Urinary bladder (tissue), 3 donors: ENCODE measurements at regions not wholly inside any gene's neighbourhood (a gene's known extent, or its start where the extent isn't known, plus 50 kb on each side); places are given as distances from the start of the nearest gene placed in this dataset.

ENCODE experiments used
- DNase-seq: peaks from one replicate; pipeline ENCODE4 v3.0.0-alpha.2; 2015; ENCODE audit errors: extremely low spot score
- H3K27ac ChIP-seq: one replicate; pipeline ENCODE4 v1.5.1; 2013; ENCODE audit warnings: low read depth, mild to moderate bottlenecking, moderate library complexity
- H3K36me3 ChIP-seq: one replicate; pipeline ENCODE4 v1.6.1; 2013; ENCODE audit warnings: mild to moderate bottlenecking, moderate library complexity; ENCODE audit not compliant: insufficient read depth
- H3K4me1 ChIP-seq: one replicate; pipeline ENCODE4 v1.6.1; 2013; ENCODE audit warnings: mild to moderate bottlenecking, moderate library complexity; ENCODE audit not compliant: insufficient read depth
- H3K4me3 ChIP-seq: one replicate; pipeline ENCODE4 v1.5.1; 2013; ENCODE audit warnings: low read depth, low read length
- WGBS: extraction: QIAGEN DNeasy Blood & Tissue Kit; methylation state at CpG from one replicate; pipeline ENCODE4 v1.1.7; 2013; 5-methylcytosine and 5-hydroxymethylcytosine counted together
- donor health status: healthy with polysubstance abuse.
- donor health status: healthy.

GRCh38 chr6:146950351-146950835 is 253.8 kb upstream of the STXBP5 start:
- H3K4me3 ChIP-seq = no peak overlapping the region
- WGBS = 68% methylated on average over 7 of the region's 7 CpGs
- no peaks in the 10 kb centered on the region for H3K4me1 ChIP-seq
- no peak for DNase-seq
- no peaks in the 10 kb centered on the region for H3K36me3 ChIP-seq
- H3K27ac ChIP-seq = no peak overlapping the region

- no peak for DNase-seq
Measured at GRCh38 chr6:146955570-146955969, 248.6 kb upstream of the STXBP5 start.

GRCh38 chr6:146957181-146958093 is 246.8 kb upstream of the STXBP5 start:
- no peaks in the 10 kb centered on the region for H3K36me3 ChIP-seq
- H3K4me3 ChIP-seq = no peak overlapping the region
- H3K4me1 ChIP-seq = no peaks in the 10 kb centered on the region
- WGBS = 65% methylated on average over 5 of the region's 5 CpGs
- no peak for DNase-seq
- no peak overlapping the region for H3K27ac ChIP-seq

More at GRCh38 chr6:146955570-146955969, 248.6 kb upstream of the STXBP5 start:
- Histone ChIP-seq H3K4me1 (no peaks in the 10 kb centered on the region), H3K27ac (no peak overlapping the region), H3K4me3 (no peak overlapping the region), H3K36me3 (no peaks in the 10 kb centered on the region)

GRCh38 chr6:146961831-146962230 is 242.4 kb upstream of the STXBP5 start:
- Histone ChIP-seq H3K36me3 (no peaks in the 10 kb centered on the region), H3K4me3 (no peak overlapping the region), H3K27ac (no peak overlapping the region), H3K4me1 (no peaks in the 10 kb centered on the region)
- 92% methylated on average over 1 of the region's 1 CpG for WGBS
- no peak for DNase-seq

- H3K4me1 ChIP-seq = no peaks in the 10 kb centered on the region
- 63% methylated on average over 2 of the region's 2 CpGs for WGBS
- no peaks in the 10 kb centered on the region for H3K36me3 ChIP-seq
- H3K4me3 ChIP-seq = no peak overlapping the region
- no peak overlapping the region for H3K27ac ChIP-seq
- DNase-seq = no peak
Measured at GRCh38 chr6:146962329-146962728, 241.9 kb upstream of the STXBP5 start.

- Histone ChIP-seq H3K4me3 (no peak overlapping the region), H3K4me1 (no peaks in the 10 kb centered on the region), H3K27ac (no peak overlapping the region), H3K36me3 (no peaks in the 10 kb centered on the region)
- 95% methylated on average over 1 of the region's 1 CpG for WGBS
- DNase-seq = no peak
Measured at GRCh38 chr6:146965110-146965689, 239.0 kb upstream of the STXBP5 start.

GRCh38 chr6:146968041-146968760 is 236.0 kb upstream of the STXBP5 start:
- WGBS = 42% methylated on average over 4 of the region's 4 CpGs
- Histone ChIP-seq H3K4me1 (no peaks in the 10 kb centered on the region), H3K36me3 (no peaks in the 10 kb centered on the region), H3K4me3 (no peak overlapping the region), H3K27ac (no peak overlapping the region)
- DNase-seq = no peak

- H3K4me1 ChIP-seq = no peaks in the 10 kb centered on the region
- WGBS = 83% methylated on average over 6 of the region's 6 CpGs
- H3K36me3 ChIP-seq = no peaks in the 10 kb centered on the region
- no peak overlapping the region for H3K27ac ChIP-seq
- H3K4me3 ChIP-seq = no peak overlapping the region
- no peak for DNase-seq
Measured at GRCh38 chr6:146972546-146972945, 231.7 kb upstream of the STXBP5 start.

- Histone ChIP-seq H3K27ac (no peak overlapping the region), H3K36me3 (no peaks in the 10 kb centered on the region), H3K4me3 (no peak overlapping the region), H3K4me1 (no peaks in the 10 kb centered on the region)
- 43% methylated on average over 3 of the region's 3 CpGs for WGBS
- DNase-seq = no peak
Measured at GRCh38 chr6:146974351-146974750, 229.9 kb upstream of the STXBP5 start.

GRCh38 chr6:146975093-146975492 is 229.1 kb upstream of the STXBP5 start:
- Histone ChIP-seq H3K4me1 (no peaks in the 10 kb centered on the region), H3K4me3 (no peak overlapping the region), H3K36me3 (no peaks in the 10 kb centered on the region), H3K27ac (no peak overlapping the region)
- WGBS = 64% methylated on average over 3 of the region's 3 CpGs
- DNase-seq = no peak

- H3K27ac ChIP-seq = no peak overlapping the region
- DNase-seq = no peak
- no peaks in the 10 kb centered on the region for H3K36me3 ChIP-seq
- H3K4me1 ChIP-seq = no peaks in the 10 kb centered on the region
- WGBS = 88% methylated on average over 4 of the region's 4 CpGs
- H3K4me3 ChIP-seq = no peak overlapping the region
Measured at GRCh38 chr6:146980900-146981329, 223.3 kb upstream of the STXBP5 start.

- DNase-seq = no peak
- no peaks in the 10 kb centered on the region for H3K36me3 ChIP-seq
- 78% methylated on average over 3 of the region's 3 CpGs for WGBS
Measured at GRCh38 chr6:146981981-146982380, 222.2 kb upstream of the STXBP5 start.

GRCh38 chr6:146984251-146984924 is 219.8 kb upstream of the STXBP5 start:
- Histone ChIP-seq H3K4me3 (no peak overlapping the region), H3K4me1 (no peaks in the 10 kb centered on the region), H3K36me3 (no peaks in the 10 kb centered on the region), H3K27ac (no peak overlapping the region)
- no peak for DNase-seq
- 55% methylated on average over 11 of the region's 11 CpGs for WGBS

More at GRCh38 chr6:146981981-146982380, 222.2 kb upstream of the STXBP5 start:
- Histone ChIP-seq H3K4me1 (no peaks in the 10 kb centered on the region), H3K27ac (no peak overlapping the region), H3K4me3 (no peak overlapping the region)
